Peyer's patch (tissue), 4 donors: ENCODE measurements at regions not wholly inside any gene's neighbourhood (a gene's known extent, or its start where the extent isn't known, plus 50 kb on each side); places are given as distances from the start of the nearest gene placed in this dataset.

Experiments
- DNase-seq, 3 donors: peaks; one replicate each; pipeline ENCODE4 v3.0.0-alpha.2; 2017 to 2019
- H3K27ac ChIP-seq, 4 donors: fragments of 200-600 bp; sonication (generic); one replicate each; pipeline ENCODE4 v1.5.1; 2016 to 2019
- H3K27me3 ChIP-seq, 2 donors: fragments of 200-600 bp; sonication (generic); one replicate each; pipeline ENCODE4 v1.5.1; 2019
- H3K36me3 ChIP-seq, 3 donors: fragments of 200-600 bp; sonication (generic); one replicate each; pipeline ENCODE4 v1.5.1; 2016 to 2019
- H3K4me1 ChIP-seq, 4 donors: fragments of 200-600 bp; sonication (generic); one replicate each; pipeline ENCODE4 v1.5.1; 2016 to 2019
- H3K4me3 ChIP-seq, 4 donors: fragments of 200-600 bp; sonication (generic); 1 replicate in 3 of 4; 2 replicates in 1 of 4; pipeline ENCODE4 v1.5.1; 2016 to 2019; ENCODE audit warnings: mild to moderate bottlenecking in 1 of 4
- H3K9me3 ChIP-seq, 4 donors: fragments of 200-600 bp; sonication (generic); one replicate each; pipeline ENCODE4 v1.5.1; 2016 to 2019; ENCODE audit warnings: mild to moderate bottlenecking in 1 of 4
- CTCF ChIP-seq, 6 experiments: fragments of 450-650 bp in 4 of 6; fragments of 200-600 bp in 2 of 6; sonication (generic) in 1 of 6; IDR thresholded peaks; one replicate each; pipeline ENCODE4 v1.5.1; 2017 to 2019; ENCODE audit warnings: antibody characterized with exemption in 6 of 6, mild to moderate bottlenecking in 3 of 6, moderate library complexity in 1 of 6
- POLR2A ChIP-seq, 2 donors: fragments of 450-650 bp; IDR thresholded peaks; one replicate each; pipeline ENCODE4 v1.5.1; 2017; ENCODE audit warnings: antibody characterized with exemption in 2 of 2, mild to moderate bottlenecking in 2 of 2, moderate library complexity in 2 of 2

DNA sequence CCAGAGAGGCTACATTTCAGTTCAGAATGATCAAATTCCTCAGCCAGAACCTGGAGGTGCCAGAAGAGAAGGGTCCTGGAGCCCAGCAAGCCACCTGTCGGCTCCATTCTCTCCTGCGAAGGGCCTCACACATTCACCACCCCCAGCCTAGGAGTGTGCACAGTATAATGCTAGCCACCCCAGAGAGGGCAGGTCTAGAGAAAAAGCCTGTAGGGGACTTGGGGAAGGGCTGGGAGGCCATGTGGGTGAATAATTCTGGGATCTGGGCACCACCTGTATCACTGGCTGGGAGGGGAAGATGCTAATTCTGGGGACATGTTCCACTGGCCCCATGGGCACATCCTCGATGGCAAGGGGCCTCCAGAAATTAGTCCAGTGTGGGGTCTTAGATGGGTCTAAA, 127.6 kb upstream of the HNMT start:
- Histone ChIP-seq H3K4me1 (no peaks in the 10 kb centered on the region), H3K27me3 (no peaks in the 10 kb centered on the region), H3K4me3 (no peak overlapping the region), H3K9me3 (no peaks in the 10 kb centered on the region), H3K36me3 (no peaks in the 10 kb centered on the region), H3K27ac (no peak overlapping the region)
- no peak for DNase-seq
- TF ChIP-seq POLR2A (IDR thresholded peaks at IDR 0.05) (no peak), CTCF (IDR thresholded peaks at IDR 0.05) (no peak)

DNA sequence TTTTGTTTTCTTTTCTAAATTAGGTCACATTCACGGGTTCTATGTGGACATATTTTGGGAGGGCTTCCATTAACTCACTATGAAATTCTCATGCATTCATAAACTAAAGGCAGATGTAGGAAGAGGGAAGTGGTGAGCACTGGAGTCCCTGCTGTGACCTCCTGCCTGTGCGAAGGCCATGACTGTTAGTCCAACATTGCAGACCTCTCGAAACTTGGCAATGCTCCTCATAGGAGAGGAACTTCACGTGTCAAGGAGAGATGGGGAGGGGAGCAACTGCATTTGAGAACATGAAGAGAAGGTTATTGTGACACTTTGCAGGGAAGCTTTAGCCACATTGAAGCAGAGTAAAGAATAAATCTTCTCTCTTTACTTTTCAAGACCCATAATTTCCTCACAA, 126.4 kb upstream of the HNMT start:
- no peak for TF ChIP-seq POLR2A (IDR thresholded peaks at IDR 0.05)
- TF ChIP-seq CTCF (IDR thresholded peaks at IDR 0.05), result no peak
- Histone ChIP-seq H3K4me1 (no peaks in the 10 kb centered on the region), H3K27me3 (no peaks in the 10 kb centered on the region), H3K36me3 (no peaks in the 10 kb centered on the region), H3K9me3 (no peaks in the 10 kb centered on the region), H3K27ac (no peak overlapping the region), H3K4me3 (no peak overlapping the region)
- DNase-seq, result no peak

DNA sequence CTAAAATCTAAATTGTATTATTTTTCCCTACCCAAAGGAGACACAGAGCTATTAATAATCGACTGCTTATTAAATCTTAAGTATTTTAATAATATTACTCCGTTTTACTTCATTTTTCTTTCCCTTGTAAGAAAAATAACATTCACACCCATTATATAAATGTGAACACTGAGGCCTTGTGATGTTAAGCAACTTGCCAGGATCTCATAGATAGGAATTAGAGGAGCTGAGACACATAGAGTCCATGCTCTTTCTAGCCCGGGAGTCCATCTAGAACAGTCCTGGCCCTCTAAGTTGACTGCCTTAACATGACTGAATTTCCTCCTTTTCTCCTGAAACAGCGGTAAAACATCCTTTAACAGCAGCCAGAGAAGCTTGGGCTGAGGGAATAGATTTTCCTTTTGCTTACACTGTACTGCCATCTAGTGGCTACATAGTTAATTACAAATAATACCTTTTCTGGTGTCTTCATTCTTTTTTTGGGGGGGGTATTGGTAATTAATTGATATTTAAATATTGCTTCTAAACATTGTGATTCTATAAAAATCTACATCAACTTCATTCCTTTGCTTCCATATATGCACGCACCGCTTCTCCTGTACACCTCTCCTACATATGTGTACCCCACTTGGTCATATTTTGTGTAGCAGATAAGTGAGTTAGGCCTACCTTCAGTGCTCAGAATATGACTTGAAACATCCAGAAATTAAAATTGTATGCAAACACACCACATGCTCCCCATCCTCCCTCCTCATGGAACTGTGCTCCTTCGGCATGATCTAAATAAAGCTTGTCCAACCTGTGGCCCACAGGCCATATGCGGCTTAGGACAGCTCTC, 125.8 kb upstream of the HNMT start:
- TF ChIP-seq POLR2A (IDR thresholded peaks at IDR 0.05) (no peak), CTCF (IDR thresholded peaks at IDR 0.05) (peak in 5 of 6 experiments; percentile 12 to 75 (median 72))
- H3K27me3 ChIP-seq, result no peaks in the 10 kb centered on the region
- H3K4me1 ChIP-seq, result no peaks in the 10 kb centered on the region
- no peaks in the 10 kb centered on the region for H3K9me3 ChIP-seq
- no peaks in the 10 kb centered on the region for H3K36me3 ChIP-seq
- H3K4me3 ChIP-seq, result no peak overlapping the region
- DNase-seq, result no peak
- H3K27ac ChIP-seq, result no peak overlapping the region

- no peaks in the 10 kb centered on the region for H3K36me3 ChIP-seq
- H3K4me1 ChIP-seq, result no peaks in the 10 kb centered on the region
- TF ChIP-seq CTCF (IDR thresholded peaks at IDR 0.05), result no peak
- TF ChIP-seq POLR2A (IDR thresholded peaks at IDR 0.05), result no peak
- no peak overlapping the region for H3K27ac ChIP-seq
- no peaks in the 10 kb centered on the region for H3K27me3 ChIP-seq
- no peak for DNase-seq
- no peak overlapping the region for H3K4me3 ChIP-seq
- no peaks in the 10 kb centered on the region for H3K9me3 ChIP-seq
Observed at GRCh38 chr2:137842430-137842829, 121.8 kb upstream of the HNMT start.

GRCh38 chr2:137842952-137843351, 121.3 kb upstream of the HNMT start:
- H3K36me3 ChIP-seq, result no peaks in the 10 kb centered on the region
- H3K9me3 ChIP-seq, result no peaks in the 10 kb centered on the region
- DNase-seq, result no peak
- H3K4me3 ChIP-seq, result no peak overlapping the region
- H3K4me1 ChIP-seq, result no peaks in the 10 kb centered on the region
- TF ChIP-seq POLR2A (IDR thresholded peaks at IDR 0.05) (no peak), CTCF (IDR thresholded peaks at IDR 0.05) (no peak)
- H3K27ac ChIP-seq, result no peak overlapping the region
- no peaks in the 10 kb centered on the region for H3K27me3 ChIP-seq
